Suprapubic skin (tissue), 3 donors: ENCODE measurements at regions not wholly inside any gene's neighbourhood (a gene's known extent, or its start where the extent isn't known, plus 50 kb on each side); places are given as distances from the start of the nearest gene placed in this dataset.

Source experiments
- EP300 ChIP-seq: sonication (generic); formaldehyde crosslinking; IDR thresholded peaks from one replicate; pipeline ENCODE4 v1.6.1; 2017; ENCODE audit warnings: antibody characterized with exemption
- POLR2A ChIP-seq, 2 donors: fragments of 450-650 bp; IDR thresholded peaks; one replicate each; pipeline ENCODE4 v1.6.1; 2017; ENCODE audit warnings: antibody characterized with exemption in 2 of 2, mild to moderate bottlenecking in 2 of 2, moderate library complexity in 2 of 2
- TF ChIP-seq, protein P1 (sequence below), 2 donors: fragments of 200-600 bp in 1 of 2; fragments of 450-650 bp in 1 of 2; sonication (generic) in 1 of 2; IDR thresholded peaks; one replicate each; pipeline ENCODE4 v1.5.1; 2016 to 2019; ENCODE audit warnings: antibody characterized with exemption in 2 of 2, mild to moderate bottlenecking in 1 of 2, moderate library complexity in 1 of 2

DNA sequence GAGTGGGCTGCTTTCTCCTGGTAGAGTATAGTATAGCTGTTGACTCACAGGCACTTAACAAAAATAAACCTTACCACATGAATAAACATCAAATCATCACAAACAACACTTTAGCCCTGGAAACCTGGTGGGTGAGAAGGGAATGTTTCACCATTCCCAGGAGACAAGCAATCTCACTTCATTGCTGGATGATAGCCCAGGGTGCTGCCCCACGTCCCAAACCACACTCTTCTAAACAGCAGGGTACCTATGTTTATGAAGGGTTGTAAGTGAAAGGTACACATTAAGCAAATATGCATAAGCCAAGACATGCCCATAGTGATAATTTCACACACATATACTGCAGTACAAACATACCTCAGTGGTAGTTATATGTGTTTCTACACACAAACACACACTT lies 276.2 kb downstream of the FGFR2 start:
- TF ChIP-seq EP300, result no peak
- TF ChIP-seq, protein P1, sequence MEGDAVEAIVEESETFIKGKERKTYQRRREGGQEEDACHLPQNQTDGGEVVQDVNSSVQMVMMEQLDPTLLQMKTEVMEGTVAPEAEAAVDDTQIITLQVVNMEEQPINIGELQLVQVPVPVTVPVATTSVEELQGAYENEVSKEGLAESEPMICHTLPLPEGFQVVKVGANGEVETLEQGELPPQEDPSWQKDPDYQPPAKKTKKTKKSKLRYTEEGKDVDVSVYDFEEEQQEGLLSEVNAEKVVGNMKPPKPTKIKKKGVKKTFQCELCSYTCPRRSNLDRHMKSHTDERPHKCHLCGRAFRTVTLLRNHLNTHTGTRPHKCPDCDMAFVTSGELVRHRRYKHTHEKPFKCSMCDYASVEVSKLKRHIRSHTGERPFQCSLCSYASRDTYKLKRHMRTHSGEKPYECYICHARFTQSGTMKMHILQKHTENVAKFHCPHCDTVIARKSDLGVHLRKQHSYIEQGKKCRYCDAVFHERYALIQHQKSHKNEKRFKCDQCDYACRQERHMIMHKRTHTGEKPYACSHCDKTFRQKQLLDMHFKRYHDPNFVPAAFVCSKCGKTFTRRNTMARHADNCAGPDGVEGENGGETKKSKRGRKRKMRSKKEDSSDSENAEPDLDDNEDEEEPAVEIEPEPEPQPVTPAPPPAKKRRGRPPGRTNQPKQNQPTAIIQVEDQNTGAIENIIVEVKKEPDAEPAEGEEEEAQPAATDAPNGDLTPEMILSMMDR (IDR thresholded peaks at IDR 0.05), result no peak
- TF ChIP-seq POLR2A (IDR thresholded peaks at IDR 0.05), result no peak
